ENCODE measurements at regions not wholly inside any gene's neighbourhood (a gene's known extent, or its start where the extent isn't known, plus 50 kb on each side); places are given as distances from the start of the nearest gene placed in this dataset.

GRCh38 chr2:223652902-223653301, 50.7 kb upstream of the SCG2 start:
- no peak overlapping the region for H3K23ac ChIP-seq (ENCODE audit: insufficient read length)
- H4K20me1 ChIP-seq (replicated peaks in 1 of 2; ENCODE audit: control insufficient read depth in 1 of 2, insufficient read depth in 2 of 2, low read length in 2 of 2), result no peaks in the 10 kb centered on the region
- WGBS, 2 experiments (ENCODE audit: extremely low coverage in 1 of 2, insufficient coverage in 1 of 2, insufficient read length in 1 of 2, insufficient replicate concordance in 2 of 2, low coverage in 1 of 2, low lambda C conversion rate in 2 of 2, missing lambda C conversion rate in 1 of 2), result 100% methylated on average over 1 of the region's 1 CpG; no CpG with 5 or more reads in 1 of the 2 experiments
- DNase-seq (ENCODE audit: low read depth in 1 of 2, low spot score in 2 of 2) (no peak), FAIRE-seq (no peak)
- no peak overlapping the region for H3K14ac ChIP-seq (ENCODE audit: insufficient read length)
- CTCF ChIA-PET (ENCODE audit: partially characterized antibody), result interaction anchor here (0.6 to 1.3 kb wide), 4 partner anchors 35 to 1472 kb away, joined by 3 to 5 read pairs (median 3); no protein-coding TSS in a partner anchor
- no peak overlapping the region for H2AFZ ChIP-seq (ENCODE audit: low read length)
- no peaks in the 10 kb centered on the region for H3K79me1 ChIP-seq (ENCODE audit: low read depth, low read length)
- no peak overlapping the region for H3K56ac ChIP-seq (replicated peaks; ENCODE audit: insufficient read length, low read depth, low read length)
- no peak overlapping the region for H3K4ac ChIP-seq (replicated peaks; ENCODE audit: insufficient read length, low read depth, low read length)
- H3K4me3 ChIP-seq (ENCODE audit: extremely low read depth in 1 of 4, insufficient read depth in 2 of 4, low read depth in 3 of 4, low read length in 4 of 4), result no peak overlapping the region
- H4K8ac ChIP-seq (ENCODE audit: extremely low read depth, insufficient read depth, low read length), result no peak overlapping the region
- H4K91ac ChIP-seq (replicated peaks; ENCODE audit: insufficient read length, low read length), result no peak overlapping the region
- H2BK20ac ChIP-seq (ENCODE audit: low read length), result no peak overlapping the region
- no peak overlapping the region for H3K9ac ChIP-seq (replicated peaks in 1 of 4; ENCODE audit: extremely low read depth in 1 of 4, low read depth in 3 of 4, low read length in 3 of 4)
- H3K4me2 ChIP-seq (ENCODE audit: insufficient read depth in 1 of 2, low read depth in 2 of 2, low read length in 2 of 2), result no peak overlapping the region
- H3K36me3 ChIP-seq (ENCODE audit: control insufficient read depth in 2 of 4, insufficient read depth in 4 of 4, low read length in 3 of 4), result no peaks in the 10 kb centered on the region
- H3K4me1 ChIP-seq (replicated peaks in 1 of 4; ENCODE audit: control insufficient read depth in 3 of 4, insufficient read depth in 4 of 4, low read length in 3 of 4), result no peaks in the 10 kb centered on the region
- no peak overlapping the region for H2BK5ac ChIP-seq (ENCODE audit: low read depth, low read length)
- no peak overlapping the region for H2BK120ac ChIP-seq (replicated peaks; ENCODE audit: low read depth, low read length)
- H2BK12ac ChIP-seq (ENCODE audit: low read depth, low read length), result no peak overlapping the region
- H2AK5ac ChIP-seq (ENCODE audit: low read depth, low read length), result no peak overlapping the region
- H2BK15ac ChIP-seq (ENCODE audit: low read length), result no peak overlapping the region
- H3K23me2 ChIP-seq (ENCODE audit: low read depth, low read length), result no peaks in the 10 kb centered on the region; the same call in 1 of the 2 replicates
- POLR2A ChIA-PET (ENCODE audit: partially characterized antibody), result no interaction called here
- no peak overlapping the region for H3K27ac ChIP-seq (ENCODE audit: low read depth, low read length)
- no peaks in the 10 kb centered on the region for H3K9me3 ChIP-seq (ENCODE audit: insufficient read depth in 2 of 2, low read depth in 1 of 2, low read length in 1 of 2)
- H3K18ac ChIP-seq (ENCODE audit: extremely low read depth, low read length), result no peak overlapping the region
- H4K5ac ChIP-seq (ENCODE audit: insufficient read length, low read depth, low read length), result no peak overlapping the region
- no peaks in the 10 kb centered on the region for H3K27me3 ChIP-seq (replicated peaks in 1 of 4; ENCODE audit: control insufficient read depth in 3 of 4, extremely low read depth in 1 of 4, insufficient read depth in 3 of 4, low read length in 3 of 4)
- no peaks in the 10 kb centered on the region for H3K79me2 ChIP-seq (ENCODE audit: control insufficient read depth in 1 of 2, insufficient read depth in 2 of 2, low read length in 2 of 2)
- TF ChIP-seq SP1 (IDR thresholded peaks at IDR 0.05; ENCODE audit: low read depth, low read length) (no peak), NANOG (IDR thresholded peaks at IDR 0.05; ENCODE audit: insufficient read depth, low read depth, low read length, poor library complexity, severe bottlenecking) (no peak), EGR1 (IDR thresholded peaks at IDR 0.05; ENCODE audit: borderline replicate concordance, low read depth, low read length) (no peak), ZNF274 (IDR thresholded peaks at IDR 0.05; ENCODE audit: borderline replicate concordance, extremely low read depth, low read length) (no peak), ATF2 (IDR thresholded peaks at IDR 0.05; ENCODE audit: low read length) (no peak), BACH1 (IDR thresholded peaks at IDR 0.05; ENCODE audit: low read length) (no peak), YY1 (IDR thresholded peaks at IDR 0.05; ENCODE audit: low read depth, low read length) (no peak), TCF12 (IDR thresholded peaks at IDR 0.05; ENCODE audit: low read depth, low read length) (no peak), KDM5A (IDR thresholded peaks at IDR 0.05; ENCODE audit: low read length) (no peak), GABPA (IDR thresholded peaks at IDR 0.05; ENCODE audit: borderline replicate concordance, insufficient read depth, low read length) (no peak), SIN3A (conservative IDR thresholded peaks at IDR 0.05 in 1 of 2, IDR thresholded peaks at IDR 0.05 in 1 of 2; ENCODE audit: low read depth in 1 of 2, low read length in 2 of 2) (no peak), TAF7 (optimal IDR thresholded peaks at IDR 0.05; ENCODE audit: borderline replicate concordance, low read depth, low read length) (no peak), SUZ12 (IDR thresholded peaks at IDR 0.05; ENCODE audit: low read length) (no peak), CBX8 (IDR thresholded peaks at IDR 0.05; ENCODE audit: borderline replicate concordance, low read depth, low read length) (no peak)
